ENCODE measurements at regions not wholly inside any gene's neighbourhood (a gene's known extent, or its start where the extent isn't known, plus 50 kb on each side); places are given as distances from the start of the nearest gene placed in this dataset.
"Not testable (repeated sequence)": the region's sequence is repeated elsewhere in the genome, so short reads cannot be mapped to it uniquely, and the experiment has no call there.

DNA sequence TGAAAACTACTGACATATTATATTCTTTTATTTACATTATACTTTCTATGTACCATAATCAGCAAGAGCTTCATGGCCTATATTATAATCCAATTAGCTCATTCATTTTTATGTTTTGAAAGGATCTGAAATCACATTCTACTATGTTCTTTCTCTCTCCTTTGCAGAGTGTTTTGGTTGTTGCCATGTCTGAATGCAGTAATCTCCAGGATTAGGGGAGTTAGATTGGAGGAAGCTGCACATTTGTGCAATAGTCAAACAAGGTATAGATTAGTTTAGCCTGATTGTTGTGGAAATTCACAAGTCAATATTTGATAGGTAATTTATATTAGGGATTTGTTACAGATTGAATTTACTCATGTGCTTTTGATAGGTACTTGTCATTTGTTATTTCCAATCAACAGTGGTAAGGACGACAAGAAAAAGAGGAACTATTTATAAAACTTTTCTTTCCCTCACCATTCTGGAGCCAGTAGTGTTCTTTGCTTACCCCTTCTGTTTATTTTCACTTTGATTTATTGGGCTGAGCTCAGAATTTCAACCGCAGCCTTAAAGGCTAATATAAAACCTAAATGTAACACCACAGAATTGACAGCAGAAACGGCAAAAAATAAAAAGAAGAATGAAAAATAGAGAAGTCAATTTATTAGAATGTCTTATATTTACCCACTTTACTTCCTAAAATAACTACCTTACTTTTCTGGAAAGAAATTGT lies 597.0 kb downstream of the CHSY3 start:
- Histone ChIP-seq H3K4me3 (ENCODE audit: low read depth, low read length) (no peak overlapping the region), H3K27ac (ENCODE audit: low read depth, low read length) (no peak overlapping the region), H3K27me3 (ENCODE audit: control insufficient read depth, insufficient read depth, low read length) (no peaks in the 10 kb centered on the region), H3K9ac (ENCODE audit: low read length) (no peak overlapping the region), H3K4me1 (ENCODE audit: control insufficient read depth, insufficient read depth, low read length) (peaks cover 10% of the 10 kb centered on the region), H3K36me3 (ENCODE audit: control insufficient read depth, insufficient read depth, low read length) (no peaks in the 10 kb centered on the region), H3K9me3 (ENCODE audit: control insufficient read depth, insufficient read depth, low read depth, low read length) (no peaks in the 10 kb centered on the region)

DNA sequence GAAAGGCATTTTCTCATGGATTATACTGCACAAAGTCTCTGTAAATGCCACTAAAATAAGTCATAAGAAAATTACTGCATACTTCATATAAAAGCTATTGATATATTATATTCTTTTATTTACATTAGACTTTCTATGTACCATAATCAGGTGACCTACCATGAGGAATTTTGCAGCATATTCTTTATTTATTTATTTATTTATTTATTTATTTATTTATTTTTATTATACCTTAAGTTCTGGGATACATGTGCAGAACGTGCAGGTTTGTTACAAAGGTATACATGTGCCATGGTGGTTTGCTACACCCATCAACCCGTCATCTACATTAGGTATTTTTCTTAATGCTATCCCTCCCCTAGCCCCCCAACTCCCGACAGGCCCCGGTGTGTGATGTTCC lies 596.2 kb downstream of the CHSY3 start:
- not testable (repeated sequence) for H3K36me3 ChIP-seq (ENCODE audit: control insufficient read depth, insufficient read depth, low read length); H3K4me3 ChIP-seq (ENCODE audit: low read depth, low read length); H3K27me3 ChIP-seq (ENCODE audit: control insufficient read depth, insufficient read depth, low read length); H3K9me3 ChIP-seq (ENCODE audit: control insufficient read depth, insufficient read depth, low read depth, low read length); H3K27ac ChIP-seq (ENCODE audit: low read depth, low read length); H3K4me1 ChIP-seq (ENCODE audit: control insufficient read depth, insufficient read depth, low read length); H3K9ac ChIP-seq (ENCODE audit: low read length)

DNA sequence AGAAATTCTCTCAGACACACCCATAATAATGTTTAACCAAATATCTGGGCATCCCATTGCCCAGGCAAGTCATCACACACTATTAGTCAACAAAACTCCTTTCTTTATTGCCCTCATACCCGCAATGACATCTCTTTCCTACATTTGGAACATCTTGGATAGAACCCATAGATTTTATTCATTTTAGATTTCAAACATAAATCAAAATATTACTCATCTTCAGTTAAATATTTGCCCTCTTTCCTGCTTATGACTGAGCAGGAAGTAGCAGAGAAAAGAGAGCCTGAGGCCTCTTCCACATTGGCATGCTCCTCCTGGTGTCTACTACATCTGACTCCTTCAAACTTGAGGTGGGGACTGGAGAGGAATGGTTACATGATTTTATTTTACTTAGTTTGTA lies 592.0 kb downstream of the CHSY3 start:
- no peaks in the 10 kb centered on the region for H3K4me1 ChIP-seq (ENCODE audit: control insufficient read depth, insufficient read depth, low read length)
- no peak overlapping the region for H3K4me3 ChIP-seq (ENCODE audit: low read depth, low read length)
- H3K27me3 ChIP-seq (ENCODE audit: control insufficient read depth, insufficient read depth, low read length): no peaks in the 10 kb centered on the region
- H3K9ac ChIP-seq (ENCODE audit: low read length): no peak overlapping the region
- H3K9me3 ChIP-seq (ENCODE audit: control insufficient read depth, insufficient read depth, low read depth, low read length): 0 out of 2 replicates have a peak, but pooled peaks cover 4% of the 10 kb centered on the region
- H3K36me3 ChIP-seq (ENCODE audit: control insufficient read depth, insufficient read depth, low read length): no peaks in the 10 kb centered on the region
- no peak overlapping the region for H3K27ac ChIP-seq (ENCODE audit: low read depth, low read length)

DNA sequence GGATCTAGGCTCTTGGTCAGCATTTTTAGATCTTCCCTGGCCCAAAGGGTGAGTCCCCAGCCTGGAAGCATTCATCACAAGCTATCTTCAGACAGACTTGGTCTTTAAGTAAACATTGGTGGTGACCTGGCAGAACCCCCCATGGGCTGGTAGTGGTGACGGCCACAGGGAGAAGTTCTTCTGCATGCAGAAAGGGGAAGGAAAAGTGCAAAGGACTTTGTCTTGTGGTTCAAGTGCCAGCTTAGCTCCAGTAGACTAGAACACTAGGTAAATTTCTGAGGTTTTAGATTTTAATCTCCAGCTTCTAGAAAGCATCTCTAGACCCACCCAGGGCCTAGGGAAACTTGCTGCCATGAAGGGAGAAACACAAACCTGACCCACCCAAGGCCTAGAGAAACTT lies 584.0 kb downstream of the CHSY3 start:
- H3K9me3 ChIP-seq (ENCODE audit: control insufficient read depth, insufficient read depth, low read depth, low read length): no peaks in the 10 kb centered on the region
- no peaks in the 10 kb centered on the region for H3K36me3 ChIP-seq (ENCODE audit: control insufficient read depth, insufficient read depth, low read length)
- H3K4me1 ChIP-seq (ENCODE audit: control insufficient read depth, insufficient read depth, low read length): no peaks in the 10 kb centered on the region
- no peak overlapping the region for H3K4me3 ChIP-seq (ENCODE audit: low read depth, low read length)
- H3K27me3 ChIP-seq (ENCODE audit: control insufficient read depth, insufficient read depth, low read length): no peaks in the 10 kb centered on the region
- no peak overlapping the region for H3K27ac ChIP-seq (ENCODE audit: low read depth, low read length)
- no peak overlapping the region for H3K9ac ChIP-seq (ENCODE audit: low read length)

DNA sequence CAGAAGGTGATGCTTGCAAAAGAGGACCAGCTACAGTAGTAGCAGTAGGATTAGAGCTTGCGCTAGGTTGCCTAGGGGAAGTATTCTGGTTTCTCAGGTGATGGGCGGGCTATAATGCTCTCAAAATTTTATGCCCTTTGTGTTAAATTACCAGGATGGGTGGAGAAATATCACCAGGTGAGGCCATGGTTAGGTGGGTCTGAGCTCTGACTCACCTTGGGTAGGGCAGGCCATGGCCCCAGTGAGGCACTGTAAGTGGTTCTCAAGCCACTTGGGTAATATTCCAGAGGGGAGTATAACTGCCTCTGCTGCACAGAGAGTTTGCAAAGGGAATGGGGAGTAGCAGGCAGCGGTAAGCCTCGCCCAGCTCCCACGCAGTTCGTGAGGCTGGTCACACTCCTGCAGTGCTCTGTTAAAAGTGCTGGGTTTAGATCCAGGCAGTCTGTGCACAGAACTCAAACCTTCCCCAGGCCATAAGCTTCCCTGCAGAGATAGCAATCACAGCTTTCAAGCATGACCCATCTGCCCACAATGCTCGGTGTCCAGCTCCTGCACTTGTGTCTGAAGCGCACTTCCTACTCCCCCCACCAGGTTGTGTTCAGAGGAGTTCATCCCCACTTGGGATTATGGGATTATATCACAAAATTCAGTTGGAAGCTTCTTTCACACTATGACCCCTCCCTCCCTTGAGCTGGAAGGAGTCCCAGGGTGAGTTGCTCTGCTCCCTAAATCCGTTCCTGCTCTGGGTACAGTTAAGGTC lies 575.0 kb downstream of the CHSY3 start:
- Histone ChIP-seq H3K9ac (ENCODE audit: low read length) (no peak overlapping the region), H3K4me1 (ENCODE audit: control insufficient read depth, insufficient read depth, low read length) (no peaks in the 10 kb centered on the region; the same call in 1 of the 2 replicates), H3K36me3 (ENCODE audit: control insufficient read depth, insufficient read depth, low read length) (no peaks in the 10 kb centered on the region), H3K4me3 (ENCODE audit: low read depth, low read length) (no peak overlapping the region), H3K27ac (ENCODE audit: low read depth, low read length) (no peak overlapping the region), H3K9me3 (ENCODE audit: control insufficient read depth, insufficient read depth, low read depth, low read length) (no peaks in the 10 kb centered on the region), H3K27me3 (ENCODE audit: control insufficient read depth, insufficient read depth, low read length) (no peaks in the 10 kb centered on the region)

DNA sequence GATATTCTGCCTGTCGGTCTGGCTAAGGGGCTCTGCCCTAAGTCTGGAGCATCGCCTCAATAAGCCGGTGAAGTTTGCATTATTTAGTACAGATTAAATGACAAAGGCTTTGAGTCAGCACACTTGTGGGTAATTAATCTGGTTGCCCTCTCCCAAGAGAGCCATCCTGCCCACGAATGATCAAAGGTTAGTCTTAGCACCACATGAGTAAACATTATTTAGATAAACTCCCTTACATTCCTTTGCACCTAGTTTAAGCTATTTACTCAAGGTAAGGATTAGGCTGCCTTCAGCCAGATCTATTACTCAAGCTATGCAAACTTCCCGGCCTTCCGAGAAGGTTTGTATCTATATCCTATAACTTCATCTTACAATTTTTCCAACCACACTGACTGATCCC lies 572.1 kb downstream of the CHSY3 start:
- Histone ChIP-seq H3K4me1 (ENCODE audit: control insufficient read depth, insufficient read depth, low read length) (no peaks in the 10 kb centered on the region; the same call in 1 of the 2 replicates), H3K27me3 (ENCODE audit: control insufficient read depth, insufficient read depth, low read length) (no peaks in the 10 kb centered on the region), H3K9me3 (ENCODE audit: control insufficient read depth, insufficient read depth, low read depth, low read length) (no peaks in the 10 kb centered on the region), H3K36me3 (ENCODE audit: control insufficient read depth, insufficient read depth, low read length) (no peaks in the 10 kb centered on the region), H3K4me3 (ENCODE audit: low read depth, low read length) (no peak overlapping the region), H3K9ac (ENCODE audit: low read length) (no peak overlapping the region), H3K27ac (ENCODE audit: low read depth, low read length) (no peak overlapping the region)

DNA sequence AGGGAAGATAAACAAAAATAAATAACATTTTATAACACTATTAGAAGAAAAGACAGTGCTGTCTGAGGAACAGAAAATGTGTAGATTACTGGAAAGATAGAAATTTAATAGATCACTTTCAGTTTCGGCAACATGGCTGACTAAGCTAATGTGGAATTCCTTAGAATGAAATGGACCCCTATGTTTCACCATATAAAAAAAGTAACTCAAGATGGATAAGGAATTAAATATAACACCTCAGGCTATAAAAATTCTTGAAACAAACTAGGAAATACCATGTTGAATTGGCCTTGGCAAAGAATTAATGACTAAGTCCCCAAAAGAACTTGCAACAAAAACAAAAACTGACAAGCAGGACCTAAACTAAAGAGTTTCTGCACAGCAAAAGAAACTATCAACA lies 558.3 kb downstream of the CHSY3 start:
- Histone ChIP-seq H3K9me3 (ENCODE audit: control insufficient read depth, insufficient read depth, low read depth, low read length) (peaks cover 7% of the 10 kb centered on the region; the same call in 1 of the 2 replicates), H3K27ac (ENCODE audit: low read depth, low read length) (no peak overlapping the region), H3K4me3 (ENCODE audit: low read depth, low read length) (no peak overlapping the region), H3K4me1 (ENCODE audit: control insufficient read depth, insufficient read depth, low read length) (no peaks in the 10 kb centered on the region), H3K27me3 (ENCODE audit: control insufficient read depth, insufficient read depth, low read length) (no peaks in the 10 kb centered on the region), H3K9ac (ENCODE audit: low read length) (no peak overlapping the region), H3K36me3 (ENCODE audit: control insufficient read depth, insufficient read depth, low read length) (no peaks in the 10 kb centered on the region)

DNA sequence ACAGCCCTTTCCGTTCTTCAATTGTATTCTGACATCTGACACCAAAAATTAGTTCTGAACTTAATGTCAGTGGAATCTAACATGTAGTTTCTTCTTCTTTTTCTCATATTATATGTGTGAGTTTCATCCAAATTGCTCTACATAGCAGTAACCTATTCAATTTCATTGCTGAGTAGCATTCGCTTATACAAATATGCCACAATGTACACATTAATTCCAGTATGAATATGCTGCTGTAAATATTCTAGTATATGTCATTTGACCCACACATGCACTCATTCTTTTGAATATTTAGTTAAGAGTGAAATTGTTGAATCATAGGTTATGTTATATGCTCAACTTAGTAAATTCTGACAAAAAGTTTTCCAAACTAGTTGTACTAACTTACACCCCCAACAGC lies 550.9 kb downstream of the CHSY3 start:
- Histone ChIP-seq H3K4me3 (ENCODE audit: low read depth, low read length) (no peak overlapping the region), H3K4me1 (ENCODE audit: control insufficient read depth, insufficient read depth, low read length) (no peaks in the 10 kb centered on the region), H3K9ac (ENCODE audit: low read length) (no peak overlapping the region), H3K27me3 (ENCODE audit: control insufficient read depth, insufficient read depth, low read length) (no peaks in the 10 kb centered on the region), H3K9me3 (ENCODE audit: control insufficient read depth, insufficient read depth, low read depth, low read length) (peaks cover 28% of the 10 kb centered on the region), H3K27ac (ENCODE audit: low read depth, low read length) (no peak overlapping the region), H3K36me3 (ENCODE audit: control insufficient read depth, insufficient read depth, low read length) (no peaks in the 10 kb centered on the region)

DNA sequence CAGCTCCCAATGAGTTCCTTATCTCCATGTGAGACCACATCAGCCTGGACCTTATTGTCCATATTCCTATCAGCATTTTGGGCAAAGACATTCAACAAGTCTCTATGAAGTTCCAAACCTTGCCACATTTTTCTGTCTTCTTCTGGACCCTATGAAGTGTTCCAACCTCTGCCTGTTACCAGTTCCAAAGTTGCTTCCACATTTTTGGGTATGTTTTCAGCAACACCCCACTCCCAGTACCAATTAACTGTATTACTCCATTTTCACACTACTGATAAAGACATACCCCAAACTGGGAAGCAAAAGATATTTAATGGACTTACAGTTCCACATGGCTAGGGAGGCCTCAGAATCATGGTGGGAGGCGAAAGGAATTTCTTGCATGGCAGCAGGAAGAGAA lies 548.5 kb downstream of the CHSY3 start:
- H3K27me3 ChIP-seq (ENCODE audit: control insufficient read depth, insufficient read depth, low read length): no peaks in the 10 kb centered on the region
- no peaks in the 10 kb centered on the region for H3K36me3 ChIP-seq (ENCODE audit: control insufficient read depth, insufficient read depth, low read length)
- H3K9ac ChIP-seq (ENCODE audit: low read length): no peak overlapping the region
- H3K4me3 ChIP-seq (ENCODE audit: low read depth, low read length): no peak overlapping the region
- H3K27ac ChIP-seq (ENCODE audit: low read depth, low read length): no peak overlapping the region
- H3K9me3 ChIP-seq (ENCODE audit: control insufficient read depth, insufficient read depth, low read depth, low read length): peaks cover 20% of the 10 kb centered on the region
- no peaks in the 10 kb centered on the region for H3K4me1 ChIP-seq (ENCODE audit: control insufficient read depth, insufficient read depth, low read length)

DNA sequence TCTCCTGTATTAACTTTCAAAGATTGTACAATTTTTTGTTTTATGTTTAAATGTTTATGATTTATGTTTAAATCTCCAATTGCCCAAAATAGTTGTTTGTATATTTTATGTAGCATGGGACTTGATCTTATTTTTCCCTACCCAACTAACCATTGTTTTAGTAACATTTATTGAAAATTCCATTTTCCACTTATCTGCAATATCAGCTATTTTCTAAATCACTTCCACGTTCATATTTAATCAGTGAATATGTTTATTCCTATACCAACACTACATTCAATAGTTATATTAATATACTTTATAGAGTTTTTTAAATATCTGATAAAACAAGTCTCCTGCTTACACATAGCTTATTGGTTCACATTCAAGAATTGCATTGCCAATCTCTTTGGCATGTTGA lies 532.2 kb downstream of the CHSY3 start:
- peaks cover 10% of the 10 kb centered on the region for H3K9me3 ChIP-seq (ENCODE audit: control insufficient read depth, insufficient read depth, low read depth, low read length)
- no peak overlapping the region for H3K9ac ChIP-seq (ENCODE audit: low read length)
- H3K27me3 ChIP-seq (ENCODE audit: control insufficient read depth, insufficient read depth, low read length): no peaks in the 10 kb centered on the region
- H3K4me1 ChIP-seq (ENCODE audit: control insufficient read depth, insufficient read depth, low read length): no peaks in the 10 kb centered on the region
- no peaks in the 10 kb centered on the region for H3K36me3 ChIP-seq (ENCODE audit: control insufficient read depth, insufficient read depth, low read length)
- no peak overlapping the region for H3K27ac ChIP-seq (ENCODE audit: low read depth, low read length)
- H3K4me3 ChIP-seq (ENCODE audit: low read depth, low read length): no peak overlapping the region

DNA sequence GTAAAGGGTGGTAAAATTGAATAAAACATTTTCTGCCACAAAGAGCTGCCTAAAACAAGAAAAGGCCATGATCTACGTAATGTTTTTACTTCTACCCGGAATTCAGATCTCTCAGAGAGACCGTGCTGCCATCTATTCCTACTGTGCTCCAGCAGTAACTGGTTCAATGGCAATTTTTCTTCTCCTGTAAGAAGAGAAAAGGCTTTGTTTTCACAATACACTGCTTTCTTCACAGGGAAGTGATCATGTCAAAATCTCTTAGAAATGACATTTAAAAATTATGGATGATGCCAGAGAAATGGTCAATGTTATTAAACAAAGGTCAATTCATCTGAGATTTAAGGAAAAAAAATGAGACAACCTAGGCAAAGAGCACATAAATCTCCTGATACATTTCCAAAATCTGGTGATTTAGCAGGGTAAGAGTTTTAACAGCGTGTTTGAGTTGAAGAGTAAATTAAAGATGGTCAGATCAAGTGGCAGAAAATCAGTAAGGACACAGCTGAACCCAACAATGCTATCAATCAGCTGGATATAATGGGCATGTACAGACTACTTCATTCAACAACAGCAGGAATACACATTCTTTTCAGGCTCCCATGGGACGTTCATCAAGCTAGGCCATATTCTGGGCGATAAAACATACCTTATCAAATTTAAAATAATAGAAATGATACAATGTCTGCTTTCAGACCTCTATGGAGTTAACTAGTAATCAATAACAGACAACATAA lies 523.1 kb downstream of the CHSY3 start:
- H3K9ac ChIP-seq (ENCODE audit: low read length): no peak overlapping the region
- no peaks in the 10 kb centered on the region for H3K36me3 ChIP-seq (ENCODE audit: control insufficient read depth, insufficient read depth, low read length)
- H3K4me3 ChIP-seq (ENCODE audit: low read depth, low read length): no peak overlapping the region
- H3K4me1 ChIP-seq (ENCODE audit: control insufficient read depth, insufficient read depth, low read length): peaks cover 5% of the 10 kb centered on the region; the same call in 1 of the 2 replicates
- no peaks in the 10 kb centered on the region for H3K9me3 ChIP-seq (ENCODE audit: control insufficient read depth, insufficient read depth, low read depth, low read length)
- no peaks in the 10 kb centered on the region for H3K27me3 ChIP-seq (ENCODE audit: control insufficient read depth, insufficient read depth, low read length)
- H3K27ac ChIP-seq (ENCODE audit: low read depth, low read length): no peak overlapping the region

All from HUES6 (cell line).